HepG2 (cell line): ENCODE measurements at regions not wholly inside any gene's neighbourhood (a gene's known extent, or its start where the extent isn't known, plus 50 kb on each side); places are given as distances from the start of the nearest gene placed in this dataset.

Experiments used
- ATAC-seq: fragments of 200-7000 bp; cut with Tn5 transposase; 3 replicates; pipeline ENCODE4 v1.9.1; 2020; ENCODE audit warnings: mild to moderate bottlenecking, moderate library complexity
- BruUV-seq: library from RNA; stranded (reverse); fragments of 400-500 nt; replicated peaks from 2 replicates; lab custom pipeline; 2021; lab: Mats Ljungman, UMichigan
- CTCF ChIA-PET: fragments of 300-600 bp; formaldehyde crosslinking; extraction: SDS; loops from one replicate; lab custom pipeline; 2021; ENCODE audit warnings: low total read pairs, inconsistent platforms, low intra/inter-chr PET ratio; lab: Yijun Ruan, JAX
- POLR2A ChIA-PET: fragments of 350-600 bp; sonication (Branson Sonifier 250); formaldehyde crosslinking; loops from one replicate; lab custom pipeline; 2020; ENCODE audit warnings: antibody characterized with exemption, inconsistent platforms; lab: Yijun Ruan, JAX
- DNase-seq: peaks from one replicate; pipeline ENCODE4 v3.0.0-alpha.2; 2015; ENCODE audit warnings: low spot score
- FAIRE-seq: peaks from 3 replicates; lab custom pipeline; 2011; peaks lifted over from hg19 to GRCh38; lab: Jason Lieb, UNC
- H2AFZ ChIP-seq: one replicate; pipeline ENCODE4 v1.6.1; 2011; ENCODE audit warnings: low read length, inconsistent platforms
- H3K27ac ChIP-seq: fragments of 300-600 bp; 3 replicates; pipeline ENCODE4 v1.8.0; 2011; ENCODE audit warnings: mixed run types, mild to moderate bottlenecking, mixed read lengths, low read length, inconsistent platforms; ENCODE audit not compliant: insufficient read depth; ENCODE audit errors: extremely low read length
- H3K27me3 ChIP-seq, 2 experiments: fragments of 200-600 bp in 1 of 2; 2 replicates in 1 of 2; 3 replicates in 1 of 2; pipeline versions ENCODE4 v1.6.0 to v1.8.0; 2011; ENCODE audit warnings: low read length in 2 of 2, mild to moderate bottlenecking in 2 of 2, moderate library complexity in 2 of 2, inconsistent platforms in 1 of 2; ENCODE audit not compliant: insufficient read depth in 2 of 2, control insufficient read depth in 1 of 2
- H3K36me3 ChIP-seq, 2 experiments: fragments of 200-600 bp in 1 of 2; replicated peaks in 1 of 2; 2 replicates in 1 of 2; 3 replicates in 1 of 2; pipeline versions ENCODE4 v1.5.1 to v1.8.0; 2011; ENCODE audit warnings: low read length in 2 of 2, inconsistent platforms in 1 of 2; ENCODE audit not compliant: insufficient read depth in 2 of 2, control insufficient read depth in 1 of 2
- H3K4me1 ChIP-seq: 2 replicates; pipeline ENCODE4 v1.5.1; 2012; ENCODE audit warnings: low read length, inconsistent platforms; ENCODE audit not compliant: insufficient read depth
- H3K4me2 ChIP-seq: 2 replicates; pipeline ENCODE4 v1.6.0; 2011; ENCODE audit warnings: low read depth, low read length, inconsistent platforms
- H3K4me3 ChIP-seq, 3 experiments: fragments of 200-600 bp in 1 of 3; sonication (generic), shearing (Covaris generic) in 1 of 3; replicated peaks in 1 of 3; 2 replicates each; pipeline ENCODE4 v1.5.1; 2011 to 2016; ENCODE audit warnings: low read length in 3 of 3, inconsistent platforms in 2 of 3, low read depth in 2 of 3, mild to moderate bottlenecking in 2 of 3, control low read depth in 1 of 3, mixed read lengths in 1 of 3; ENCODE audit not compliant: insufficient read depth in 1 of 3
- H3K79me2 ChIP-seq: one replicate; pipeline ENCODE4 v1.6.1; 2011; ENCODE audit warnings: low read length, inconsistent platforms; ENCODE audit not compliant: insufficient read depth
- H3K9ac ChIP-seq: 2 replicates; pipeline ENCODE4 v1.6.0; 2011; ENCODE audit warnings: mild to moderate bottlenecking, low read depth, low read length, inconsistent platforms; ENCODE audit not compliant: insufficient read depth
- H3K9me3 ChIP-seq: 2 replicates; pipeline ENCODE4 v1.5.1; 2012; ENCODE audit warnings: mild to moderate bottlenecking, low read length
- H4K20me1 ChIP-seq: 2 replicates; pipeline ENCODE4 v1.6.0; 2011; ENCODE audit warnings: inconsistent platforms, mild to moderate bottlenecking, low read length, moderate library complexity; ENCODE audit not compliant: insufficient read depth
- BATF2 ChIP-seq: sonication (generic); formaldehyde crosslinking; IDR thresholded peaks from 2 replicates; pipeline ENCODE4 v1.8.0; 2022; ENCODE audit warnings: mild to moderate bottlenecking, missing genetic modification reagents, moderate library complexity
- JUN ChIP-seq: sonication (generic); formaldehyde crosslinking; IDR thresholded peaks from 2 replicates; pipeline ENCODE4 v1.4.0; 2020; ENCODE audit warnings: mild to moderate bottlenecking, missing genetic modification reagents
- KLF16 ChIP-seq, 2 experiments: sonication (generic) in 1 of 2; formaldehyde crosslinking in 1 of 2; IDR thresholded peaks; 2 replicates each; pipeline versions ENCODE4 v1.6.1 to v1.8.0; 2016 to 2023; ENCODE audit warnings: missing genetic modification reagents in 2 of 2, missing compliant biosample characterization in 1 of 2
- MTA1 ChIP-seq: sonication (generic); formaldehyde crosslinking; IDR thresholded peaks from 2 replicates; pipeline ENCODE4 v1.4.0; 2020; ENCODE audit warnings: missing genetic modification reagents, mild to moderate bottlenecking, borderline replicate concordance
- PATZ1 ChIP-seq: sonication (generic); formaldehyde crosslinking; IDR thresholded peaks from 2 replicates; pipeline ENCODE4 v1.4.0; 2020; ENCODE audit warnings: missing genetic modification reagents
- SP2 ChIP-seq: sonication (generic); formaldehyde crosslinking; IDR thresholded peaks from 2 replicates; pipeline ENCODE4 v1.5.1; 2020; ENCODE audit warnings: mild to moderate bottlenecking, missing genetic modification reagents
- SRSF1 ChIP-seq: fragments of 200-400 bp; formaldehyde crosslinking; optimal IDR thresholded peaks from 2 replicates; pipeline ENCODE3; 2017; ENCODE audit warnings: mild to moderate bottlenecking, low read depth, low read length, moderate library complexity
- TCF7 ChIP-seq: sonication (generic); IDR thresholded peaks from 2 replicates; pipeline ENCODE4 v1.6.1; 2016; ENCODE audit warnings: antibody characterized with exemption, low read depth
- THAP8 ChIP-seq: sonication (generic); formaldehyde crosslinking; IDR thresholded peaks from 2 replicates; pipeline ENCODE4 v1.5.1; 2020; ENCODE audit warnings: missing genetic modification reagents, mild to moderate bottlenecking, borderline replicate concordance
- ZNF12 ChIP-seq: sonication (generic); formaldehyde crosslinking; IDR thresholded peaks from 2 replicates; pipeline ENCODE4 v1.5.0; 2020; ENCODE audit warnings: missing genetic modification reagents
- ZNF407 ChIP-seq: sonication (generic); formaldehyde crosslinking; IDR thresholded peaks from one replicate; pipeline ENCODE4 v1.5.1; 2020; ENCODE audit warnings: mild to moderate bottlenecking, missing genetic modification reagents; ENCODE audit errors: not compliant biosample characterization
- ZNF564 ChIP-seq: sonication (generic); formaldehyde crosslinking; IDR thresholded peaks from 2 replicates; pipeline ENCODE4 v1.8.1; 2023; ENCODE audit warnings: mild to moderate bottlenecking, missing genetic modification reagents
- ZNF75D ChIP-seq: sonication (generic); formaldehyde crosslinking; IDR thresholded peaks from 2 replicates; pipeline ENCODE4 v1.8.1; 2023; ENCODE audit warnings: missing genetic modification reagents, mild to moderate bottlenecking, borderline replicate concordance
- WGBS: methylation state at CpG from one replicate; pipeline ENCODE4 v1.1.6; 2017; ENCODE audit warnings: low lambda C conversion rate; 5-methylcytosine and 5-hydroxymethylcytosine counted together
- in situ Hi-C: cut with HindIII; loops from 2 replicates; pipeline ENCODE4 v1.10.0; 2017; ENCODE audit warnings: low pct_unique_long_range_greater_than_20kb; ENCODE audit not compliant: extremely low pct_ligation_motif_present
- intact Hi-C: fragments of 100-400 bp; cut with micrococcal nuclease; formaldehyde crosslinking; loops from one replicate; pipeline ENCODE4 v1.10.0; 2022; ENCODE audit not compliant: unreplicated experiment
- TF ChIP-seq, protein P1 (sequence below): sonication (generic); formaldehyde crosslinking; IDR thresholded peaks from 2 replicates; pipeline ENCODE4 v1.4.0; 2020; ENCODE audit warnings: missing genetic modification reagents

GRCh38 chr20:51276296-51276695, 253.4 kb upstream of the KCNG1 start:
- Histone ChIP-seq H3K79me2 (no peaks in the 10 kb centered on the region), H3K4me1 (no peaks in the 10 kb centered on the region), H3K27ac (no peak overlapping the region), H3K9me3 (no peaks in the 10 kb centered on the region), H2AFZ (no peak overlapping the region), H3K4me3 (no peak overlapping the region), H3K36me3 (no peaks in the 10 kb centered on the region), H3K27me3 (peaks cover 0 to 33% of the 10 kb centered on the region in 2 experiments; a peak in 3 of 5 replicates), H3K4me2 (no peak overlapping the region), H4K20me1 (no peaks in the 10 kb centered on the region), H3K9ac (no peak overlapping the region)
- DNase-seq (no peak), FAIRE-seq (no peak), ATAC-seq (no peak)
- in situ Hi-C loops (no loop called here), intact Hi-C loops (no loop called here)
- ChIA-PET POLR2A (no interaction called here), CTCF (no interaction called here)
- no TSS peak for BruUV-seq
- WGBS, result 11% methylated on average over 9 of the region's 9 CpGs
- TF ChIP-seq BATF2 (CRISPR knock-in tag) (no peak), ZNF407 (CRISPR knock-in tag) (no peak), KLF16 (CRISPR knock-in tag; IDR thresholded peaks at IDR 0.05) (no peak), THAP8 (CRISPR knock-in tag) (no peak), ZNF12 (no peak), ZNF75D (CRISPR knock-in tag) (no peak), TCF7 (no peak), ZNF564 (CRISPR knock-in tag) (no peak), JUN (CRISPR knock-in tag) (no peak), PATZ1 (CRISPR knock-in tag) (no peak), SRSF1 (no peak), MTA1 (CRISPR knock-in tag) (no peak), SP2 (no peak)
- TF ChIP-seq, protein P1, sequence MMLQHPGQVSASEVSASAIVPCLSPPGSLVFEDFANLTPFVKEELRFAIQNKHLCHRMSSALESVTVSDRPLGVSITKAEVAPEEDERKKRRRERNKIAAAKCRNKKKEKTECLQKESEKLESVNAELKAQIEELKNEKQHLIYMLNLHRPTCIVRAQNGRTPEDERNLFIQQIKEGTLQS, result no peak
